ENCODE measurements at regions not wholly inside any gene's neighbourhood (a gene's known extent, or its start where the extent isn't known, plus 50 kb on each side); places are given as distances from the start of the nearest gene placed in this dataset.

DNA sequence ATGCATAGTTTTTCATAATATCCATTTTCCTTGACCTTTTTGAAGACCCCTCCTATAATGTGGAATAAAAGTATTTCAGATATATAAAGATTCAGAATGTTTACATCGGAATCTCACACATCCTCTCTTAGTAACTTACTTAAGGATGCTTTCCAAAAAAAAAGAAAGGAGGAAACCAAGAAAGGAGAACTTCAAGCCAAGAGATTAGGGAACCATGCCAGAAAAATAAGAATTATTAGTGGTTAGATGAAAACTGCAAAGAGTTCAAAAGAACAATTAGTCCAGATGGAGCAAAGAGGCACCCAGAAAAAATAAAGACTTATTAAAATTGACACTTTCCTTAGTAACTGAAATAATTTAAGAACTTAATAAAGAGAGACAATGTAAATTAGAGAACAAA lies 179.2 kb downstream of the DUSP6 start:
- Histone ChIP-seq H3K4me3 (ENCODE audit: low read depth, low read length) (no peak overlapping the region), H3K36me3 (ENCODE audit: control insufficient read depth, insufficient read depth, low read length) (no peaks in the 10 kb centered on the region), H3K27ac (ENCODE audit: low read depth, low read length) (no peak overlapping the region), H3K27me3 (ENCODE audit: control insufficient read depth, insufficient read depth, low read length) (no peaks in the 10 kb centered on the region), H3K9ac (ENCODE audit: low read length) (no peak overlapping the region), H3K4me1 (ENCODE audit: control insufficient read depth, insufficient read depth, low read length) (no peaks in the 10 kb centered on the region), H3K9me3 (ENCODE audit: control insufficient read depth, insufficient read depth, low read depth, low read length) (peaks cover 3% of the 10 kb centered on the region; the same call in 1 of the 2 replicates)

DNA sequence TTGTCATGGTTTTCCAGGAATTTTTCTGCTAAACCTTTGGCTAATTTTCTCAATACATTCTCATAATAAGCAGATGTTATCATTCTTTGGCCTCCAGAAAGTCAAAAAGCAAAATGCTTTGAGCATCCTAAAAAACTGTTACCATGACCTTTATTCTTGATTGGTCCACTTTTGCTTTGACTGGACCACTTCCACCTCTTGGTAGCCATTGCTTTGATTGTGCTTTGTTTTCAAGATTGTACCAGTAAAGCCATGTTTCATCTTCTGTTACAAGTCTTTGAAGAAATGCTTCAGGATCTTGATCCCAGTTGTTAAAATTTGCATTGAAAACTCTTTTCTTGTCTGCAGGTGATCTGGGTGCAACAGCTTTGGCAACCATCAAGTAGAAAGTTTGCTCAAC lies 180.1 kb downstream of the DUSP6 start:
- Histone ChIP-seq H3K4me1 (ENCODE audit: control insufficient read depth, insufficient read depth, low read length) (no peaks in the 10 kb centered on the region), H3K27me3 (ENCODE audit: control insufficient read depth, insufficient read depth, low read length) (no peaks in the 10 kb centered on the region), H3K27ac (ENCODE audit: low read depth, low read length) (no peak overlapping the region), H3K9ac (ENCODE audit: low read length) (no peak overlapping the region), H3K4me3 (ENCODE audit: low read depth, low read length) (no peak overlapping the region), H3K9me3 (ENCODE audit: control insufficient read depth, insufficient read depth, low read depth, low read length) (peaks cover 3% of the 10 kb centered on the region; the same call in 1 of the 2 replicates), H3K36me3 (ENCODE audit: control insufficient read depth, insufficient read depth, low read length) (no peaks in the 10 kb centered on the region)

DNA sequence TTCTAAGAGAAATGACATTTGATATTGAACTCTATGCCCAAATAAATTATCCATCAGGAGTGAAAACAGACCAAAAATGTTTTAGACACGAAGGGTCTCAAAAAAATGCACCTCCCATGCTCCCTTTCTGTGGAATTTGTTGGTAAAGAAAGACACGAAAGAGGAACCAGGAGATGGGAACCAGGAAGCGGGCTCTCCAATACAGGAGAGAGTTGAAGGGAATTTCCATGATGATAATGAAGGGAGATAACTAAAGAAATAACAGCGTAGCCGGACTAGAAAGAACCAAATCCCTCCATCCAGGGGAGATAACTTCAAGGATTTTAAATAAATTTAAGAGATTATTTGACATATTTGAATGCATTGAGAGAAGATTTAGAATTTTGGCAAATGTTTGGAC lies 183.0 kb downstream of the DUSP6 start:
- Histone ChIP-seq H3K4me3 (ENCODE audit: low read depth, low read length) (no peak overlapping the region), H3K27me3 (ENCODE audit: control insufficient read depth, insufficient read depth, low read length) (peaks cover 15% of the 10 kb centered on the region; the same call in 1 of the 2 replicates), H3K4me1 (ENCODE audit: control insufficient read depth, insufficient read depth, low read length) (no peaks in the 10 kb centered on the region), H3K9me3 (ENCODE audit: control insufficient read depth, insufficient read depth, low read depth, low read length) (peaks cover 3% of the 10 kb centered on the region; the same call in 1 of the 2 replicates), H3K9ac (ENCODE audit: low read length) (no peak overlapping the region), H3K36me3 (ENCODE audit: control insufficient read depth, insufficient read depth, low read length) (no peaks in the 10 kb centered on the region), H3K27ac (ENCODE audit: low read depth, low read length) (no peak overlapping the region)

DNA sequence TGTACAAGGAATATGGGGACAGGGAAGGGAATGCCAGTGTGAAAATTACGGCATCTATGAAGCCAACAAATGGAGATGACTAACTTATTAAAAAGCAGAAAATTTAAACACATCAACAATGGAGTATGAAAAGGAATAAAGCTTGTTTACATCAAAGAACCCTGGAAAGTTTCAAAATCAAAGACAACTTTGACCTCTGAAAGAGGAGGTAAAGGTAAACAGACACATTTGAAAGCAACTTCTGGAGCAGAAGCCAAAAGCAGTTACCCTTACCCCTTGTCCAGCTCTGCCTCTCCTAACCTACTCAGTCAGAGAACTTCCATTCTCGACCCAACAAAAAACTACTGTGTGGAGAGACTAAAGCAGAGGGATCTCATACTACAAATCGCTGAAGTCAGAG lies 184.3 kb downstream of the DUSP6 start:
- Histone ChIP-seq H3K27ac (ENCODE audit: low read depth, low read length) (no peak overlapping the region), H3K36me3 (ENCODE audit: control insufficient read depth, insufficient read depth, low read length) (no peaks in the 10 kb centered on the region), H3K9ac (ENCODE audit: low read length) (no peak overlapping the region), H3K9me3 (ENCODE audit: control insufficient read depth, insufficient read depth, low read depth, low read length) (peaks cover 3% of the 10 kb centered on the region; the same call in 1 of the 2 replicates), H3K4me1 (ENCODE audit: control insufficient read depth, insufficient read depth, low read length) (no peaks in the 10 kb centered on the region), H3K27me3 (ENCODE audit: control insufficient read depth, insufficient read depth, low read length) (peaks cover 22% of the 10 kb centered on the region; the same call in 1 of the 2 replicates), H3K4me3 (ENCODE audit: low read depth, low read length) (no peak overlapping the region)

DNA sequence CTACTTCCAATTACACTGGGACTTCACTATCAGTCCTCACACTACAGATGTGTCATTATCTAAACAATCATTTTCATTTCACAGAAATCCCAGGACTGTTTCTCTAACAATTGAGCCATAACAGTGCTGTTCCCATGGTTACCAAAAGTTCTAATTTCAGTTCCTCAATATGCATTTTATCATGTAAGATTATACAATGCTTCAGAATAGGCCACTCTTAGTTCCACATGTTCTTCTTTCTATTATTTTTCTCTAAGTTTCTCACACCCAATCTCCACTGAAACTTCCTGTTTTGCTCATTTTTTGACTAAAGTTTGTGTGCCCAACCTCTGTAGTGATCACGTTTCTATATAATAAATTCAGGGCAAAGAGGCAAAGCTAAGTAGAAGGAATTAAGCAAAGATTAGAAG lies 185.8 kb downstream of the DUSP6 start:
- Histone ChIP-seq H3K36me3 (ENCODE audit: control insufficient read depth, insufficient read depth, low read length) (no peaks in the 10 kb centered on the region), H3K4me1 (ENCODE audit: control insufficient read depth, insufficient read depth, low read length) (peaks cover 5% of the 10 kb centered on the region; the same call in 1 of the 2 replicates), H3K27me3 (ENCODE audit: control insufficient read depth, insufficient read depth, low read length) (peaks cover 28% of the 10 kb centered on the region), H3K4me3 (ENCODE audit: low read depth, low read length) (no peak overlapping the region), H3K27ac (ENCODE audit: low read depth, low read length) (no peak overlapping the region), H3K9ac (ENCODE audit: low read length) (no peak overlapping the region), H3K9me3 (ENCODE audit: control insufficient read depth, insufficient read depth, low read depth, low read length) (no peaks in the 10 kb centered on the region)

DNA sequence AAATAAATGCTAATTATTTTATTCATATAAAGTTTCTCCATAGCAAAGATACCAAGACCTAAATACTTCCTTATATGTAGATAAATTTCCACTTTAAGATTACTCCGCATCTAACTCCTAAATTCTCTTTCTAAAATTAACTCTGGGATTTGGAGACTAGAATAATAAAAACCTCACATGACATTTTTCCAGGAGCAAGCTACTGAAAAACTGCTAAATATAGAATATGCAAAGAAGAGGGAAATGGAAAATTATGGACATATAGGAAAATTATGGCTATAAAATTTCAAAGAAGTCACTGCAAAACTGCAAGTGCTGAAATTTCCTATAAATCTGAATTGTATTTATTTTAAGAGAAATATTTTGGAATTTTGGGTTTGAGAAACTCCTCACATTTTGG lies 186.2 kb downstream of the DUSP6 start:
- Histone ChIP-seq H3K27me3 (ENCODE audit: control insufficient read depth, insufficient read depth, low read length) (peaks cover 32% of the 10 kb centered on the region), H3K4me1 (ENCODE audit: control insufficient read depth, insufficient read depth, low read length) (peaks cover 5% of the 10 kb centered on the region; the same call in 1 of the 2 replicates), H3K9ac (ENCODE audit: low read length) (no peak overlapping the region), H3K9me3 (ENCODE audit: control insufficient read depth, insufficient read depth, low read depth, low read length) (no peaks in the 10 kb centered on the region), H3K4me3 (ENCODE audit: low read depth, low read length) (no peak overlapping the region), H3K27ac (ENCODE audit: low read depth, low read length) (no peak overlapping the region), H3K36me3 (ENCODE audit: control insufficient read depth, insufficient read depth, low read length) (no peaks in the 10 kb centered on the region)

DNA sequence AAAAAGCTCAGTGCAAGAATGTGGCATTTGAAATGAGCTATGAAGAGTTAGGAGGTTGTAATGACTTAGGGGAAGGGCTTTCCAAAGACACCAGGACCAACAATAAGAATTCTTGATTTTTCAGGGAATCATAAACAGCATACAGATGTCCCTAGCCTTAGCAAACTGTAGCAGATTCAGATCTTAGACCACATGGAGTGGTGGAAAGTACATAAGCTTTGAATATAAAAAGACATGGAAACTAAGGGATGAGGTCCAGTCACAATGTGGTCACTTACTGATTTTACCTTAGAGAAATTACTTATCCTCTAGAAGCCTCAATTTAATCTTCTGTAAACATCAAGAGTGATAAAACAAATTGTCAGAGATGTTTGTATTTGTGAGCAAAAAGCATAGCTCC lies 186.6 kb downstream of the DUSP6 start:
- Histone ChIP-seq H3K27ac (ENCODE audit: low read depth, low read length) (no peak overlapping the region), H3K4me1 (ENCODE audit: control insufficient read depth, insufficient read depth, low read length) (peaks cover 5% of the 10 kb centered on the region; the same call in 1 of the 2 replicates), H3K9me3 (ENCODE audit: control insufficient read depth, insufficient read depth, low read depth, low read length) (no peaks in the 10 kb centered on the region), H3K9ac (ENCODE audit: low read length) (no peak overlapping the region), H3K36me3 (ENCODE audit: control insufficient read depth, insufficient read depth, low read length) (no peaks in the 10 kb centered on the region), H3K27me3 (ENCODE audit: control insufficient read depth, insufficient read depth, low read length) (peaks cover 32% of the 10 kb centered on the region), H3K4me3 (ENCODE audit: low read depth, low read length) (no peak overlapping the region)

DNA sequence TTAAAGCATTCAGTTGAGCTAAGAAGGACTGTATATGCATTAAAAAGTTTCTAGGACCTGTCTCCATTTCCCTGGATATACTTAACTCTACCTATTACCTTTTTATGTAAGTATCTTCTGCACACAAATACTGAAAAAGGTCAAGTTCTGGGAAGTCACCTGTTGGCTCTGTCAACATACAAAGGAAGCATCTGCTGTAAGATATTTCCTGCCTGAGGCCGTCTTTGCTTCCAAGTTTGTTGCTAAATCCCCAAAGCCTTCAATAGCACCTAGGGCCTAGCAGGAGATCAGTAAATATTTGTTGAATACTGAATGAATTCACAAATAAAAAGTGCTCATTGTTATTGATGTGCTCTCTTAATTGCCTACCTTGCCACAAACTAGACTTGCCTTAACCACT lies 188.4 kb downstream of the DUSP6 start:
- H3K4me1 ChIP-seq (ENCODE audit: control insufficient read depth, insufficient read depth, low read length), result peaks cover 5% of the 10 kb centered on the region; the same call in 1 of the 2 replicates
- no peak overlapping the region for H3K9ac ChIP-seq (ENCODE audit: low read length)
- no peak overlapping the region for H3K4me3 ChIP-seq (ENCODE audit: low read depth, low read length)
- no peaks in the 10 kb centered on the region for H3K36me3 ChIP-seq (ENCODE audit: control insufficient read depth, insufficient read depth, low read length)
- H3K9me3 ChIP-seq (ENCODE audit: control insufficient read depth, insufficient read depth, low read depth, low read length), result no peaks in the 10 kb centered on the region
- peaks cover 32% of the 10 kb centered on the region for H3K27me3 ChIP-seq (ENCODE audit: control insufficient read depth, insufficient read depth, low read length)
- H3K27ac ChIP-seq (ENCODE audit: low read depth, low read length), result no peak overlapping the region

DNA sequence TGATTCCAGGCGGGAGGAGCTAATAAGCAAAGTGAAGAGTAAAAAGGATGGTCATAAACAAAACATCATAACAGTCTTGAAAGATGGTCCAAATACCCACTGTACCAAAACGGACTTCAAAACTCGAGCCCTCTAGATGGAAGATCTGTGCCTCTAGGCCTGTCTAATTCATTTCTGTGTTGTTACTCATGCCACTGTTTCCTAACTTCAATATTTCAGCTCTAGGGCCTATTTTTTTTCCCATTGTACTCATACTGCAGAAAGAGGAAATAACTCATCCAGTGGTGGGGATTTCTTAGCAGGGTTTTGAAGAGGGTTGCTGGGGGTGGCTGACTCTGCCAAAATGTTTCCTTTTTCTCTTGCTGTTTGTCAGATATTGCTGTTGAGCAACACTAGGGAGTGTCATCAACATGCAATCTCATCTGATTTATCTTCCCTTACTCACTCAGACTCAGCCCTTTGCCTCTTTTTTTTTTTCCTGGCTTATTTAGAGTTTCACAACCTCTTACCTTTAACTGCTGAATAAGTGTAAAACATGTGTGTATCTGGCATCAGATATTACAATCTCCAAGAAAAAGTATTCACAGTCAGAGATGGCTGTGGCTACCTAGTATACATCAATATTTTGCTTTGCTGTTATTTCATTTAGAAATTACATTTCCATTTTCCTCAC lies 189.6 kb downstream of the DUSP6 start:
- H3K4me1 ChIP-seq (ENCODE audit: control insufficient read depth, insufficient read depth, low read length), result peaks cover 5% of the 10 kb centered on the region; the same call in 1 of the 2 replicates
- no peak overlapping the region for H3K9ac ChIP-seq (ENCODE audit: low read length)
- H3K4me3 ChIP-seq (ENCODE audit: low read depth, low read length), result no peak overlapping the region
- no peaks in the 10 kb centered on the region for H3K36me3 ChIP-seq (ENCODE audit: control insufficient read depth, insufficient read depth, low read length)
- H3K9me3 ChIP-seq (ENCODE audit: control insufficient read depth, insufficient read depth, low read depth, low read length), result no peaks in the 10 kb centered on the region
- H3K27ac ChIP-seq (ENCODE audit: low read depth, low read length), result no peak overlapping the region
- peaks cover 32% of the 10 kb centered on the region for H3K27me3 ChIP-seq (ENCODE audit: control insufficient read depth, insufficient read depth, low read length)

DNA sequence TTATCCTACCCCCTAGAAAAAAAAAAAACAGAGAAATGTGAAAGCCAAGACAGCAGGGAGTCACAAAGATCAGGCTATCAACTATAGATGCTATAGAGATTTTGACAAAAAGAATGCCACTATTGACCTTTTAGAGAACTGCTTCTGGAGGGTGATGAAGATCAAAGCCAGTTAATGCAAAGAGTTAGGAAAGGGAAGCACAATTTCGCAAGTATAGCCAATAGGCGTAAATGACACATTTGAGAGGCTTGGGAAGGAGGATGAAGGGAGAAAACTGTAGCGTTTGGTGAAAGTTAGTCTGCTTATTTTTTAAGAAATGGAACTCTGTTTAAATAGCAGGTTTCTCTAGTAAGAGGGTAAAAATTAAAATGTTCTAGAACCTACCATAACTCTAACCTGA lies 190.7 kb downstream of the DUSP6 start:
- Histone ChIP-seq H3K4me1 (ENCODE audit: control insufficient read depth, insufficient read depth, low read length) (peaks cover 5% of the 10 kb centered on the region; the same call in 1 of the 2 replicates), H3K4me3 (ENCODE audit: low read depth, low read length) (no peak overlapping the region), H3K27me3 (ENCODE audit: control insufficient read depth, insufficient read depth, low read length) (peaks cover 32% of the 10 kb centered on the region), H3K9me3 (ENCODE audit: control insufficient read depth, insufficient read depth, low read depth, low read length) (no peaks in the 10 kb centered on the region), H3K27ac (ENCODE audit: low read depth, low read length) (no peak overlapping the region), H3K9ac (ENCODE audit: low read length) (no peak overlapping the region), H3K36me3 (ENCODE audit: control insufficient read depth, insufficient read depth, low read length) (no peaks in the 10 kb centered on the region)

DNA sequence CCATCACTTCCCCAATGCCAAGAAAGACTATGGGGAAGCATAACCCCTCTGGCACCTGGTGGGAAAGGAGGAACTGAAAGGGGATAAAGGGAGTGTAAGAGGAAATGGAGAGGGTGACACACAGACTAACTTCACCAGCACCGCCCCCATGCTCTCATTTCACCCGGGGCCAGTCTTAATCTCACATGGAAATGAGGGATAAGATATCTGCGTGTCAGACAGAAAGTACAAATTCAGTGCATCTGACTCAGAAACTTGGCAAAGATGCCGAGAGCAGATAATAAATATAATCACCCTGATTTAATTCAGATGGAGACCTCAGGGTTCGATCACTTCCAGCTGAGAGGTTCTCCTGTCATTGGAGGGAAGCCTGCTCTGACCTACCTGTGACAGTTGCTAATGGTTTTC lies 191.6 kb downstream of the DUSP6 start:
- Histone ChIP-seq H3K4me1 (ENCODE audit: control insufficient read depth, insufficient read depth, low read length) (peaks cover 5% of the 10 kb centered on the region; the same call in 1 of the 2 replicates), H3K27ac (ENCODE audit: low read depth, low read length) (no peak overlapping the region), H3K4me3 (ENCODE audit: low read depth, low read length) (no peak overlapping the region), H3K27me3 (ENCODE audit: control insufficient read depth, insufficient read depth, low read length) (peaks cover 31% of the 10 kb centered on the region), H3K36me3 (ENCODE audit: control insufficient read depth, insufficient read depth, low read length) (no peaks in the 10 kb centered on the region), H3K9me3 (ENCODE audit: control insufficient read depth, insufficient read depth, low read depth, low read length) (no peaks in the 10 kb centered on the region), H3K9ac (ENCODE audit: low read length) (no peak overlapping the region)
